Spleen (tissue), 7 donors: ENCODE measurements at regions not wholly inside any gene's neighbourhood (a gene's known extent, or its start where the extent isn't known, plus 50 kb on each side); places are given as distances from the start of the nearest gene placed in this dataset.

Experiments used
- CTCF ChIP-seq, 11 experiments: fragments of 200-600 bp in 7 of 11; fragments of 450-650 bp in 4 of 11; sonication (generic) in 4 of 11; IDR thresholded peaks in 8 of 11; conservative IDR thresholded peaks in 3 of 11; 1 replicate in 7 of 11; 2 replicates in 4 of 11; pipeline versions ENCODE4 v1.4.0 to v1.8.0; 2016 to 2021; ENCODE audit warnings: antibody characterized with exemption in 11 of 11, inconsistent platforms in 4 of 11, mild to moderate bottlenecking in 1 of 11
- POLR2A ChIP-seq, 3 donors: fragments of 450-650 bp; IDR thresholded peaks; one replicate each; pipeline ENCODE4 v1.5.1; 2017; ENCODE audit warnings: antibody characterized with exemption in 3 of 3, mild to moderate bottlenecking in 1 of 3
- donor health status: DM: no; HTN: no; CAD: no; lungs with moderate emphysema.
- donor health status: DM: no; HTN: no; CAD: no.
- donor health status: DM: no; HTN: no; CAD: no.

- TF ChIP-seq CTCF (IDR thresholded peaks at IDR 0.05 in 8 of 11, conservative IDR thresholded peaks at IDR 0.05 in 3 of 11) = no peak
- no peak for TF ChIP-seq POLR2A (IDR thresholded peaks at IDR 0.05)
Observed at GRCh38 chr2:7835151-7835550, 846.7 kb upstream of the ID2 start.
